Right cardiac atrium (tissue), 5 donors: ENCODE measurements at regions not wholly inside any gene's neighbourhood (a gene's known extent, or its start where the extent isn't known, plus 50 kb on each side); places are given as distances from the start of the nearest gene placed in this dataset.
A peak's percentile ranks its signal among the peaks of the same experiment; 100 is the strongest.

Source experiments
- ATAC-seq, 2 donors: fragments of 200-7000 bp; cut with Tn5 transposase; one replicate each; pipeline versions ENCODE4 v1.8.0 to v1.9.1; 2020; ENCODE audit warnings: moderate library complexity in 2 of 2, mild to moderate bottlenecking in 1 of 2
- DNase-seq, 3 donors: peaks; one replicate each; pipeline ENCODE4 v3.0.0-alpha.2; 2020
- H3K27ac ChIP-seq: one replicate; pipeline ENCODE4 v1.5.1; 2013; ENCODE audit warnings: mild to moderate bottlenecking, low read length, control low read depth, moderate library complexity
- H3K27me3 ChIP-seq: one replicate; pipeline ENCODE4 v1.6.1; 2013; ENCODE audit not compliant: control insufficient read depth, insufficient read depth
- H3K4me1 ChIP-seq: one replicate; pipeline ENCODE4 v1.6.1; 2013; ENCODE audit warnings: low read length; ENCODE audit not compliant: control insufficient read depth, insufficient read depth
- H3K4me3 ChIP-seq: one replicate; pipeline ENCODE4 v1.5.1; 2013; ENCODE audit warnings: low read length, control low read depth
- H3K9me3 ChIP-seq: one replicate; pipeline ENCODE4 v1.6.1; 2013; ENCODE audit warnings: low read length; ENCODE audit not compliant: control insufficient read depth
- WGBS: extraction: QIAGEN DNeasy Blood & Tissue Kit; methylation state at CpG from one replicate; pipeline ENCODE4 v1.1.7; 2013; 5-methylcytosine and 5-hydroxymethylcytosine counted together
- intact Hi-C, 4 donors: fragments of 100-400 bp; cut with DNase I; formaldehyde crosslinking; loops; one replicate each; pipeline versions ENCODE4 v1.11.0 to v1.14.0; 2022 to 2023
- donor health status: healthy with polysubstance abuse.
- donor health status: DM: no; HTN: yes; CAD: no.
- donor health status: DM: no; HTN: no; CAD: no.
- donor health status: DM: no; HTN: yes; CAD: no; lungs with severe emphysema.
- donor health status: DM: yes; HTN: yes; CAD: no.

DNA sequence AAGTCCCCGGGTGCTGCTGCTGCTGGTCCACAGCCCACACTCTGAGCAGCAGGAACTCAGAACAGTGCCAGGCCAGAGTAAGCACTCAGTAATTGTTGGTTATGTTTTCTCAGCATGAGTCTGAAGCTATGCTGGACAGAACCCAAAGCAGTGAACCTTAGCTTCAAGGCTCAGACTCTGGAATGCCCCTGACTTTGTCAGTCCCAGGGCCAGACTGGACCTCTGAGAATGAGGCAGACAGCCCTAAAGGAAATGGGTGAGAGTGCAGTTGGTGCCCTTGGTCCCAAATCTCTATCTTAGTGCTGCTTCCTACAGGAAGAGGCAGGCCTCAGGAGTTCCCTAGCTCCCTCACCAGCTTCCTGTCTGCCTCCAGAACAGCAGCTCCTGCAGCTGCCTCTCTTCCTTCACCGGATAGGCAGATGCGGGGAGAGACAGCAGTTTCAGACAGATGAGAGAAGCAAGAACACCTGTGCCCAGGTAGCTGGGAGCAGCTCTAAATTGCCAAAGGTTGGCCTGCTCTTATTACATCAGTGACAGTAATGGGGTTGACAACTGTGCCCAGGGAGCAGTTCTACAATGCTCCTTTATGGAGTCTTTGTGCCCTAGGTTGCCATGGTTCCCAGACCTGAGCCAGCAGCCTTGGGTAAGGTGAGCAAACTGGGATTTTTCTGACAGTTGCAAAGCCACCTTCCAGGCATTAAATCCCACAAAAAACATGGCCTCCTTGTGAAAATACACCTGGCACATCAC, 82.2 kb upstream of the CXCL14 start:
- Histone ChIP-seq H3K4me1 (no peaks in the 10 kb centered on the region), H3K27ac (no peak overlapping the region), H3K4me3 (no peak overlapping the region), H3K9me3 (no peaks in the 10 kb centered on the region), H3K27me3 (no peaks in the 10 kb centered on the region)
- ATAC-seq (no peak), DNase-seq (no peak)
- intact Hi-C loops = no loop called here
- 42% methylated on average over 3 of the region's 3 CpGs for WGBS

DNA sequence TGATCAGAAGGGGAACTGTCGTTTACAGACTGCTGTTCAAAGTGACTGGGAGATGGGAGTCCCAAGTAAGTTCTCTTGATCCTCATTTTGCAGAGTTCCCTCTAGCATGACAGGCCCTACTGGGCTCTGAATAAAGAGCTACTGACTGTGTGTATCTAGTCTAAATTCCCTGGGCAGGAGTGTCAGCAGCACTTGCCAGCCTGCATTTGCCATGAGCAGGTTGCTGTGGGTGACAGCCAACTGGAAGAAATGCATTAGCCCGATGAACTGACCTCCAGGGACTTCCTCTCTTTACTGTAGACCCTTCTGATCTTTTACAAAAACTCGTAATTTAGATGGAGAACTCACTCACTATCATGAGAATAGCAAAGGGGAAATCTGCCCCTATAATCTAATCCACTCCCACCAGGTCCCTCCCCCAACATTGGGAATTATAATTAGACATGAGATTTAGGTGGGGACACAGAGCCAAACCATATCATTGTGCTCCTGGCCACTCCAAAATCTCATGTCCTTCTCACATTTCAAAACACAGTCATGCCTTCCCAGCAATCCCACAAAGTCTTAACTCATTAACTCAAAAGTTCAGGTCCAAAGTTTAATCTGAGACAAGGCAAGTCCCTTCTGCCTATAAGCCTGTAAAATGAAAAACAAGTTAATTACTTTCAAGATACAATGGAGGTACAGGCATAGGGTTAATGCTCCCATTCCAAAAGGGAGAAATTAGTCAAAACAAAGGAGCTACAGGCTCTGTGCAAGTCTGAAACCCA, 78.9 kb upstream of the CXCL14 start:
- Histone ChIP-seq H3K27me3 (no peaks in the 10 kb centered on the region), H3K4me3 (no peak overlapping the region), H3K4me1 (no peaks in the 10 kb centered on the region), H3K27ac (no peak overlapping the region), H3K9me3 (no peaks in the 10 kb centered on the region)
- whole genome bisulfite sequencing = 50% methylated on average over 3 of the region's 3 CpGs
- DNase-seq (no peak), ATAC-seq (no peak)
- intact Hi-C loops = no loop called here

DNA sequence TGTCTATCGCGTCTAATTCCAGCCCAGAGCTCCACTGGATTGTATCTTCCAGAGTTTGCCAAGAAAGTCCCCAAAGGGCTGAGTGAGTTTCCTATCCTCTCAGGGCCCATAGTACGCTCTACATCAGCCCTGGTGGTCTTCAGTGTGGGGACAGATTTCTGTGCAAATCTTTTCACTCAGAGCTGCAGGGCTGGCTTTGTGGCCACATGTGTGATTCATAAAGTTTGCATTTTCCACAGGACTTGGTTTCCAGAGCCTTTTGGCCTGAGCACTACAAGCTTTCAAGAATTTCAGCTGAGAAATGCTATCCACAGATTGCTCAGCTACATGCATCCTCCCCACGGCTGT, 76.7 kb upstream of the CXCL14 start:
- Histone ChIP-seq H3K4me3 (no peak overlapping the region), H3K27me3 (no peaks in the 10 kb centered on the region), H3K27ac (no peak overlapping the region), H3K9me3 (no peaks in the 10 kb centered on the region), H3K4me1 (no peaks in the 10 kb centered on the region)
- no peak for DNase-seq
- 52% methylated on average over 4 of the region's 4 CpGs for WGBS
- ATAC-seq = no peak
- intact Hi-C loops = no loop called here

DNA sequence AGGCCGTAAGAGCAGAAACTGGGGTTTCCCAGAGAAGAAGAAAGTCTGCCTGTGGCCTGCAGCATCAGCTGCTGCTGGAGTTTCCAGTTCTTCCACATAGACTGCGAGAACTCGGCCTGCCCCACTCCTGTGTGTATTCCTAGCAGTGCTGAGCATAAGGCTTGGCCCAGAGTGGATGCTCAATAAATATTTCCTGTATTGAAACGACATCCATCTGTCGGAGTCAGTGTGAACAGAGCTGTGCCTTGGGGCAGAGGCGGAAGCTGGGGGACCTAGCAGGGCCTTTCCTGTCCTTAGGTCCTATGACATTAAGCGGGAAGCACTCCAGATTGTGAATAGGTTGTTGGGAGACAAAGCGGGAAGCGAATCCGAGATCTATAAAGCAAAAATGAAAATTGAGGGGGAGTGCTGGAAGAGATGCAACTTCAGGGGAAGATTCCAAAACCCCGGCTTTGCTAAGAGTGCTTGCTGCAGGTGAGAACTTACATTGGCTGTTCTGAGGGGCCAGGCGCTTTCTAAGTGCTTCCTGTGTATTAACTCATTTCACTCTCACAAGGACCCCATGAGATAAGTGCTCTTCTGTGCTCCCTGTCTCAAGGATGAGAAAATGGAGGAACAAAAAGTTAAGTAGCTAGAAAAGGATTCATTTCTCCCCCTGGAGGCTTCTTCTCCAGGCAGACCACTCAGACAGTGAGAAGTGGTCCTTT, 76.1 kb upstream of the CXCL14 start:
- ATAC-seq = no peak

DNA sequence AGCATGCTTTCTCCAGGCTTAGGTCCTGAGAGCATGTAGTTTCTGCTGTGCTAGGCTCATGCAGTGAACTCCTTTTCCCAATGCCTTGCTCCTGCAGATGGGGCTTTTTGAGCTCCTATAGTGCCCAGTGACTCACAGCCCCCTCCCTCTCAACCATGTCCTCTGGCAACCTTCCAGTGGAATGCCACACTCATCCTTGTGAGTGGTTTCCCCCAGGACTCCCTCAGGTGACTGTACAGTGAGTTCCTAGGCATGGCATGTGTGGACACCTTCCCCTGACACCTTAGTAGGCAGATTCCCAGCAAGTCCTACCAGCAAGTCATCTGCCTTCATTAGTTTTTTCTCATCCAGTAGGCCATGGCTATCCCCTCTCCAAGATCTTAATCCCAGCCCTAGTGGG, 72.4 kb upstream of the CXCL14 start:
- Histone ChIP-seq H3K9me3 (no peaks in the 10 kb centered on the region), H3K4me1 (no peaks in the 10 kb centered on the region), H3K27ac (no peak overlapping the region), H3K27me3 (no peaks in the 10 kb centered on the region), H3K4me3 (no peak overlapping the region)
- DNase-seq = no peak
- ATAC-seq = no peak
- intact Hi-C loops = no loop called here

More for the DNA sequence above, 76.1 kb upstream of the CXCL14 start:
- intact Hi-C loops = no loop called here
- H3K4me1 ChIP-seq = no peaks in the 10 kb centered on the region
- no peak for DNase-seq
- H3K27me3 ChIP-seq = no peaks in the 10 kb centered on the region
- H3K4me3 ChIP-seq = no peak overlapping the region
- H3K9me3 ChIP-seq = no peaks in the 10 kb centered on the region
- 75% methylated on average over 12 of the region's 12 CpGs for WGBS
- no peak overlapping the region for H3K27ac ChIP-seq

DNA sequence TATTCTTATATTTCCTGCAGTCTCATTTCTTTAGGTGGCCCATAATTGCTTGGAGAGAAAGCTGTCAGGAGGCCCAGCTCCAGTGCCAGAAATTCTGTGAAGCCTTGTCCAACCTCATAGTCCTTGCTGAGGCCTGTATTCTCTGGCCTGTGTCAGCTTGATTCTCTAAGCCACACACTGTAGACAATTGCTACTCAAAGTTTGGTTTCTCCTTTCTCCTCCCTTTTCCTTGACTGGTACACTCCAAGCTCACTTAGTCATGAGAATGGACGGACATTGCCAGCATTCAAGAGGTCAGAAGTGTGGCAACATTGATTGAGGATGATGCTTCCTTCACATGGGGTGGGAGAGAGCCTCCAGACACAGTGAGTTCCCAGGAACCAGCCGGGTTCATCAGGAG, 71.3 kb upstream of the CXCL14 start:
- WGBS = 85% methylated on average over 2 of the region's 2 CpGs
- ATAC-seq (no peak), DNase-seq (no peak)
- Histone ChIP-seq H3K4me1 (no peaks in the 10 kb centered on the region), H3K27me3 (no peaks in the 10 kb centered on the region), H3K9me3 (no peaks in the 10 kb centered on the region), H3K4me3 (no peak overlapping the region), H3K27ac (no peak overlapping the region)
- intact Hi-C loops = no loop called here

DNA sequence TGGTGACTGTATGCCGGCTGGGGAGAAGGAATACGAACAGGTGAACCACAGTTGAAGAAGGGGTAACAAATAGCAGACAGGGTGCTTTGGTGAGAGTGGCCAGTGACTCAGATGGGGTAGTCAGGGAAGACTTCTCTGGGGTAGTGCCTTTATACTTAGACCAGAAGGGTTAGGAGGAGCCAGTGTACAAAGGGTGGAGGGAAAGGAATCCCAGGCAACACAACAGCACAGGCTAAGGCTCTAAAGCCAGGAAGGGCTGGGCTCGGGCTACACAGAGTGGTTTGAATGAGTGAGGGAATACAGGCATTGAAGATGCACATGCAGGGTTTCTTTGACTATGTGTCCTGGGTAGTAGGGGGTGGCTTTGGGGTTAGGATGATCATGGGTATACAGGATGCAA, 70.6 kb upstream of the CXCL14 start:
- no peaks in the 10 kb centered on the region for H3K4me1 ChIP-seq
- WGBS = 96% methylated on average over 3 of the region's 3 CpGs
- no peak overlapping the region for H3K27ac ChIP-seq
- no peak overlapping the region for H3K4me3 ChIP-seq
- no peak for DNase-seq
- H3K27me3 ChIP-seq = no peaks in the 10 kb centered on the region
- intact Hi-C loops = no loop called here
- no peak for ATAC-seq
- H3K9me3 ChIP-seq = no peaks in the 10 kb centered on the region

DNA sequence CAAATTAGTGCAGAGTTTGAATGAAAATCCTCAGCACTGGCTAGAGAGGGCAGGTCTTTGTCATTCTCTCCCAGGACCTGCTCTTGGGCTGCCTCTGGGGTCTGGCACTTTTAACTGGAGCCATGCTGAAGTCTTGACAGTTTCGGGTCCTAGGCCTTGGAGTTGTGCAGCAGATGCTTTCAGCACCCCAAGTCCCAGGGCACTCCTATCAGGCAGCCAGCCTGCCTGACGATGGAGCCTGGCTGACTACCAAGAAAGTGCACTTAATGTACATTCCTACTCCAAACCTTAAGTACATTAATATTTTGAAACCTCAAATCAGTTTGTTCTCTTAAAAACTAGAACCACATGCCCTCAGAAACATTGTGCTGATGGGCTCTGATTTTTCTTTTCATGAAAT, 69.3 kb upstream of the CXCL14 start:
- no peak for DNase-seq
- H3K9me3 ChIP-seq = no peaks in the 10 kb centered on the region
- no peak for ATAC-seq
- H3K27me3 ChIP-seq = no peaks in the 10 kb centered on the region
- no peaks in the 10 kb centered on the region for H3K4me1 ChIP-seq
- intact Hi-C loops = no loop called here
- 32% methylated on average over 2 of the region's 2 CpGs for WGBS
- H3K4me3 ChIP-seq = no peak overlapping the region
- H3K27ac ChIP-seq = no peak overlapping the region

DNA sequence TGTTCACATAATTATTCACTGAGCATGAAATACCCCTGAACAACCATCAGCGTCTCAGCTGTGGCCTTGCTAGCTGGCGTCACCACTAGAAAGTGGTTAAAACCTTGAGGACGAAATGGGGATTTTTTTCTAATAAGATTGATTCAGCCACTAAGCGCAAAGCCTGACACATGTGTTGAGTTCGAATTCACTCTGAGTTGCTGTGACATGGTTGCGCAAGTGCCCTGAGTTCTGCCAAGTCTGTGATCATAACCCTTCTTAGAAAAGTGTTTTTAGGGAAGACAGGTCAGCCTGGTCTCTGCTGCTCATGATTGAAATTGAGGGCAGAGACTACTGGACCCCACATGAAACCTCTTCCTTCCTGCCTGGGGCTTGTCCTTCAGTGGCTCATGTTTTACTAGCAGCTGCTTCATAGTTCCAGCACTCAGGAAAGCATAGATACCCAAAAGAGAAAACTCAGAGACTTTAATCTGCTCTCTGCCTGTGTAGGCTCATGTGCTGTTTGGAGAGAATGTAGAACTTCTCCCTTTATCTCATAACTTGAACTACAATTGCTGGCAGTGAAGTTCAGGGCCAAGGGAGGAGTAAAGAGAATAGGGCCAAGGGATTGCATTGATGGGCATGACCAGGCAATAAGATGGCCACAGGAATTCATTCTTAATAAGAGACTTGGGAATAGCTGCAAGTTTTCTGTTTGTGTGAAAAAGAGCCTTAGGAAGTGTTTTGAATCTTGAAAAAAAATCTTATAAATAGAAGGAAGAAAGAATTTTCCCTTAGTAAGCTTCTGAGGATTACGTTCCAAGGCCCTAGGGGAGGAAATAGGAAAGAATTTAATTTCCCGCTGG, 66.8 kb upstream of the CXCL14 start:
- no peaks in the 10 kb centered on the region for H3K4me1 ChIP-seq
- H3K27ac ChIP-seq = no peak overlapping the region
- DNase-seq (peak in 1 of 3 donors; percentile 40), ATAC-seq (no peak)
- 77% methylated on average over 8 of the region's 8 CpGs for WGBS
- H3K9me3 ChIP-seq = no peaks in the 10 kb centered on the region
- H3K4me3 ChIP-seq = no peak overlapping the region
- no peaks in the 10 kb centered on the region for H3K27me3 ChIP-seq
- intact Hi-C loops = no loop called here

DNA sequence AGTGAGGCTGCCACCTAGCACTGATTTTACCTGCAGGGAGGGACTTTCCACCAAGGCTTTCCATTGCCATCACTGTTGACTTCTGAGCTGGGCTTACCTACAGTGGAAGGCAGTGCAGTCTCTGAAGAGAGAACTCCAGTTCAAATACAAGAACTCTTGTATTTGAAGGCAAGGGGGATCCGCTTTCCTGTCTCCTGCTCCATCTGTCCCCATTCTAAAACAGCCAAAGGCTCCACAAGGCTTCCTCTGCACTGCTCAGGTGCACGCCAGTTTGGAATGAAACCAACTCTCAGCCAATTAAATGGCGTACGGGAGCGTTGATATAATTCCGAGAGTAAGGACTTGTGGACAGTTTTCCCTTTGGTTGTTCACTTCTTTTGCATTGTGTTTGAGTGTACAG, 66.0 kb upstream of the CXCL14 start:
- no peak overlapping the region for H3K27ac ChIP-seq
- no peaks in the 10 kb centered on the region for H3K9me3 ChIP-seq
- no peak overlapping the region for H3K4me3 ChIP-seq
- no peaks in the 10 kb centered on the region for H3K27me3 ChIP-seq
- intact Hi-C loops = no loop called here
- H3K4me1 ChIP-seq = no peaks in the 10 kb centered on the region
- DNase-seq (no peak), ATAC-seq (no peak)
- 93% methylated on average over 6 of the region's 6 CpGs for WGBS
